ENCODE measurements at regions not wholly inside any gene's neighbourhood (a gene's known extent, or its start where the extent isn't known, plus 50 kb on each side); places are given as distances from the start of the nearest gene placed in this dataset.

DNA sequence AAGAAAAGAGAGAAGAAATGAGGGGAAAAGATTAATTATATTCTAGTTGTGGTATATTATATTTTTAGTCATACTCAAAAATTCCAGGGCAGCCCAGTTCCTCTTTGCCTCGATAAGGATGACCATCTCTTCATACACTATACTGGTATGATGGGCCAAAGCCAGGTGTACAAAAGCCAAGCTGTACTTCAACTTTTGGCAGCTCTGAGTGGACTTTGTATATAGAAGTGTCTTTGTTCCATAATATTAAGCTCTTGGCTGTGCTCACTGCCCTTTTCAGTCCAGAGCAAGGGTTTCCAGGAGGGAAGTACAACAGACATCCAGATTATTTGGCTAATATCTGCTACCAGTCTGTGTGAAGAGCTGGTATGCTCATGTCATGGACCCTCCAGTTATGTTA lies 934.3 kb upstream of the CDH10 start:
- ChIA-PET POLR2A (no interaction called here), CTCF (interaction anchor here (1.1 kb wide), 1 partner anchor 11 kb away, joined by 3 read pairs; no protein-coding TSS in a partner anchor)
- TF ChIP-seq, protein P1, sequence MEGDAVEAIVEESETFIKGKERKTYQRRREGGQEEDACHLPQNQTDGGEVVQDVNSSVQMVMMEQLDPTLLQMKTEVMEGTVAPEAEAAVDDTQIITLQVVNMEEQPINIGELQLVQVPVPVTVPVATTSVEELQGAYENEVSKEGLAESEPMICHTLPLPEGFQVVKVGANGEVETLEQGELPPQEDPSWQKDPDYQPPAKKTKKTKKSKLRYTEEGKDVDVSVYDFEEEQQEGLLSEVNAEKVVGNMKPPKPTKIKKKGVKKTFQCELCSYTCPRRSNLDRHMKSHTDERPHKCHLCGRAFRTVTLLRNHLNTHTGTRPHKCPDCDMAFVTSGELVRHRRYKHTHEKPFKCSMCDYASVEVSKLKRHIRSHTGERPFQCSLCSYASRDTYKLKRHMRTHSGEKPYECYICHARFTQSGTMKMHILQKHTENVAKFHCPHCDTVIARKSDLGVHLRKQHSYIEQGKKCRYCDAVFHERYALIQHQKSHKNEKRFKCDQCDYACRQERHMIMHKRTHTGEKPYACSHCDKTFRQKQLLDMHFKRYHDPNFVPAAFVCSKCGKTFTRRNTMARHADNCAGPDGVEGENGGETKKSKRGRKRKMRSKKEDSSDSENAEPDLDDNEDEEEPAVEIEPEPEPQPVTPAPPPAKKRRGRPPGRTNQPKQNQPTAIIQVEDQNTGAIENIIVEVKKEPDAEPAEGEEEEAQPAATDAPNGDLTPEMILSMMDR (IDR thresholded peaks at IDR 0.05; ENCODE audit: control extremely low read depth, extremely low read depth, low read depth, missing control alignments), result no peak
- DNase-seq (ENCODE audit: extremely low spot score), result no peak

DNA sequence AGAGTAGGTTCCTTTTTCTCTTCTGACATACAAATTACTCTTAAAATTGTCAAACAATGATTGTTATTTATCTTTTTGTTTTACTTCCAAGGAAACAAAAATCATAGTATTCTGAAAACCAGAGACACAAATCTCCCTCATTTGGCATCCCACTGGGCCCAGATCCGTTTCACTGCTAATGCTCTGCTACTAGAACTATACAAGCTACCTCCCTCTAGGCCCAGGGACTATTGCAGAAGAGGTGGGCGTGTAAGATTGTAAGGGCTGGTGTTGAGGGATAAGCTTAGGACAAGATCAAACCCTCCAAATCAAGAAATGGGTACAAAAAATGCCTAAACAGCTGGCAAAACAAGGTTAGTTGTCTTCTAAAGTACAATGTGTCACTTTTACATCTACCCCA lies 928.9 kb upstream of the CDH10 start:
- DNase-seq (ENCODE audit: extremely low spot score), result no peak
- CTCF ChIA-PET, result no interaction called here
- POLR2A ChIA-PET, result no interaction called here
- TF ChIP-seq, protein P1 (IDR thresholded peaks at IDR 0.05; ENCODE audit: control extremely low read depth, extremely low read depth, low read depth, missing control alignments), result no peak

DNA sequence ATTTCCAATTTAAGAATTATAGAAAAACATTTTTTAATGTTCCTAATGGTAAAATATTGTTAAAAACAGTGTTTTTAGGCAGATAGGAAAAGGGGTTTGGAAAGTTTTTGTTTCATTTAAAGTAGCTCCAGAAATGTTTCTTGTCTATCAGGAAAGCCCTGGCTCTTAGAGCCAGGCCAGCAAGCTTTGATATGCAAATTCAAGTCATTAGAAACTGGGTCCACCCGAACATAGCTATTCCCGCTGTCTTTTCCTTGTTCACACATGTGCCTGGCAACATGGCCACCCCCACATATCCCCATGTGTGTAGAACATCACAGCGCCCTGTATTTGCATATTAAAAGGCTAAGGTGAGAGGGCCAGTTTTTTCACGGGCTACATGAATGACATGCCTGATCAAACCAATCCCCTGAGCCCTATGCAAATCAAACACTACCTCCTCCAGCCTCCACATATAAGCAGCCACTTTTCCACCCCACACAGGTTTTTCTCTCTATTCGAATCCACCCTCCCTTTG lies 925.3 kb upstream of the CDH10 start:
- TF ChIP-seq, protein P1 (IDR thresholded peaks at IDR 0.05; ENCODE audit: control extremely low read depth, extremely low read depth, low read depth, missing control alignments), result no peak
- ChIA-PET CTCF (no interaction called here), POLR2A (no interaction called here)
- no peak for DNase-seq (ENCODE audit: extremely low spot score)

DNA sequence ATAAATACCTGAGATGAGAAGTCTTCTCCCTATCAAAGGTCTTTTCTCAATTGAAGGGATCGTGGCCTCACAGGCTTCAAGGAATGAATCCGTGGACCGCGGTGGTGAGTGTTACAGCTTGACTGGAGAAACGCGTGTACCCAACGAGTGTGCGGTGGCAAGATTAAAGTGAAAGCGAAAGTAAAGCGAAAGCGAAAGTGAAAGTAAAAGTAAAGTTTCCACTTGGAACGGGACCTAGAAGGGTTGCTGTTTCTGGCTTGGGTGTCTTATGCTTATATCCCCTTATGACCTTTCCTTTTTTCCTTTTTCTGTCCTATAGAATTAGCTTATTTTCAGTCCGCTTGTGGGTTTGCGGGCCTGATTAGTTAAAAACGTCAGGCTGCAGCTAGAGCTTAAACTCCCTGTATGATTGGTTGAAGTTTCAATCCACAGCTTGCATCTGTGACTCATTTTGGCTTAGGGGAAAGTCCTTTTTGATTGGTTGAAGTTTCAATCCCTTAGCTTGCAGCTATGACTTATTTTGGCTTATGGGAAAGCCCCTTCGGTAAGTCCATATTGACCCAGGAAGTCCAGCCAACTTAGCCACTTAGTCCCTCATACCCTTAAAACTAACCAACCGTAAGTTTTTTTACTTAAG lies 924.3 kb upstream of the CDH10 start:
- DNase-seq (ENCODE audit: extremely low spot score), result no peak
- POLR2A ChIA-PET, result no interaction called here
- TF ChIP-seq, protein P1 (IDR thresholded peaks at IDR 0.05; ENCODE audit: control extremely low read depth, extremely low read depth, low read depth, missing control alignments), result no peak
- CTCF ChIA-PET, result interaction anchor here (0.6 to 1.0 kb wide), 2 partner anchors 9 to 11 kb away, joined by 3 read pairs; no protein-coding TSS in a partner anchor

DNA sequence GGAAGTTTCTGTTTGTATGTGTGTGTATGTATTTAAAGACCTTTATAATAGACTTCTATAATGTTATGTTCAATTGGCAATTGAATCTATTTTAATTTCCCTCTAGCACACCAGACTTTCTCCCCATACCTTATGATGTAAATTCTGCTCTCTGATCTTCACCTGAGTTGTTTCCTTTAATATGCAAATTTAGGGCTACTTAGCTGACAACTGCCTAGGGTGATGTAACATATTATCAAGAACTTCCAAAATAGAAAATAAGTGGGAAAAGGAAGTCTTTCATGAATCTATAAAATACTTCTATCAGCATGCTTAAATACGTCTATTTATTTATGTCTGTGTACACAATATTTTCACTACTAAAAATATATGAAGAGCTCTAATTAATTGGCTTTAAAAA lies 923.5 kb upstream of the CDH10 start:
- ChIA-PET POLR2A (no interaction called here), CTCF (interaction anchor here (0.8 to 1.0 kb wide), 2 partner anchors 8 to 11 kb away, joined by 3 read pairs; no protein-coding TSS in a partner anchor)
- no peak for DNase-seq (ENCODE audit: extremely low spot score)
- TF ChIP-seq, protein P1 (IDR thresholded peaks at IDR 0.05; ENCODE audit: control extremely low read depth, extremely low read depth, low read depth, missing control alignments), result no peak

DNA sequence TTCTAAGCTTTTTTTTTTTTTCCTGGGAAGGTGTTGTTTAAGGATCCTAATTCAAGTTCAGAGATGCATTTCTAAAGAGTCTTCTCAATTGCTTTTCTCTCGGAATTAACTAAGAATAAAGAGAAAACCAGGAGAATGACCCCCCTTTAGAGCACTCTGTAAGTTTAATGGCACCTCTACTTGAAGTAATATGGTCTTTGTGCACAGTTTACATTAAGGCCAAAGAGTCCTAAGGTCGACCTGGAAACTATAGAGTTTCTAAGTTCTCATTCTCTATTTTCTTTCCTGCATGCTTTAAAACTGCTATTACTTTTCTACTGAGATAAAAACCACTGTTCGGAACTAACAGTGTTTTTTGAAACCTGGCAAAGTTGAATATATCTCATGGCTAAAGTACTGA lies 923.1 kb upstream of the CDH10 start:
- TF ChIP-seq, protein P1 (IDR thresholded peaks at IDR 0.05; ENCODE audit: control extremely low read depth, extremely low read depth, low read depth, missing control alignments), result no peak

More for the DNA sequence above, 923.1 kb upstream of the CDH10 start:
- POLR2A ChIA-PET, result no interaction called here
- CTCF ChIA-PET, result interaction anchor here (0.8 to 1.0 kb wide), 2 partner anchors 8 to 12 kb away, joined by 3 read pairs; no protein-coding TSS in a partner anchor
- no peak for DNase-seq (ENCODE audit: extremely low spot score)
